MG63 (cell line): ENCODE measurements at regions not wholly inside any gene's neighbourhood (a gene's known extent, or its start where the extent isn't known, plus 50 kb on each side); places are given as distances from the start of the nearest gene placed in this dataset.
"Not testable (repeated sequence)": the region's sequence is repeated elsewhere in the genome, so short reads cannot be mapped to it uniquely, and the experiment has no call there.

Experiments used
- DNase-seq: peaks from one replicate; pipeline ENCODE4 v3.0.0-alpha.2; 2020
- H3K27me3 ChIP-seq: fragments of 250-450 bp; sonication (Bioruptor Pico); 2 replicates; pipeline ENCODE4 v1.5.1; 2020; ENCODE audit warnings: mild to moderate bottlenecking, moderate library complexity
- H3K36me3 ChIP-seq: fragments of 250-450 bp; sonication (Bioruptor Pico); 2 replicates; pipeline ENCODE4 v1.5.1; 2020; ENCODE audit warnings: mild to moderate bottlenecking, moderate library complexity
- H3K4me3 ChIP-seq: fragments of 250-450 bp; sonication (Bioruptor Pico); 2 replicates; pipeline ENCODE4 v1.5.1; 2020; ENCODE audit warnings: mild to moderate bottlenecking, moderate library complexity
- H3K9me3 ChIP-seq: fragments of 250-450 bp; sonication (Bioruptor Pico); 2 replicates; pipeline ENCODE4 v1.5.1; 2020; ENCODE audit warnings: mild to moderate bottlenecking, moderate library complexity

DNA sequence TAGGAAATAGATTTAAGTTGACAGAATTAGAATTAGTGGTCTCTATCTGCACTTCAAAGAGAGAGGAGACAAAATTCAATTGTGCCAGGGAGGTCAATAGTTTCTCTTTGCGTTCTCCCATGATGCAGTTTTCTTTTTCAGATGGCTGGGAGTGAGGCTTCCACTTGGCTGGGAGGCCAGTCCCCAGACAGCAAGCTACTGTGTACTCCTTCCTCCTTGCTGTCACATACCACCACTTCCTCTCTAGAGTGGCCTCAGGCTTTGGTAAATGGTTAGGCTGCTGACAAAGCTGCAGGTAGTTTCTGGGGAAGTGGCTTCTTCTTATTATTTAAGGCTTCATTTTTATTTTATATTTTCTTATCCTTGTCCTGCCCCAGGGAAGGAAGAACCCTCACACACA is 106.2 kb upstream of the HS3ST4 start:
- Histone ChIP-seq H3K36me3 (no peaks in the 10 kb centered on the region), H3K9me3 (no peaks in the 10 kb centered on the region), H3K4me3 (no peak overlapping the region), H3K27me3 (no peaks in the 10 kb centered on the region)
- DNase-seq = no peak

GRCh38 chr16:25580041-25580440 is 111.7 kb upstream of the HS3ST4 start:
- Histone ChIP-seq H3K27me3 (no peaks in the 10 kb centered on the region), H3K36me3 (no peaks in the 10 kb centered on the region), H3K9me3 (no peaks in the 10 kb centered on the region), H3K4me3 (no peak overlapping the region)
- no peak for DNase-seq

DNA sequence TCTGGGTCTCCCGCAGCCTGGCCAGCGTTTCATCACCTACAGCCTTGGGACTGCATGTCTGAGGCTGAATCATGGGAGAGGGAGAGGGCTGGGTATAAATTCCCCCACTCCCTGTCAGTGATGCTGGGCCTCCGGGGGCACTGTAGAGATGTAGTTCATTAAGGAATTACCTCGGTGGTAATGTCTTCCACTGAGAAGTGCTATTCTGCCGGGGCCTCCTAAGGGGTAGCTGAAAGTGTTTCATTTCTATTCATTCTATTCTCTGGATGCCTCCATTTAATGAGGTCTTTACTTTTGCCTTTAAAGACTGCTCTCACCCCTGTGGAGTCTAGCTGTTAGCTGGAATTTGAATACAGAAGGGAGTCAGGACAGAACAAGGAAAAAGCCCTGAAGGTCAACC is 116.4 kb upstream of the HS3ST4 start:
- H3K36me3 ChIP-seq = no peaks in the 10 kb centered on the region
- no peaks in the 10 kb centered on the region for H3K9me3 ChIP-seq
- H3K4me3 ChIP-seq = no peak overlapping the region
- no peaks in the 10 kb centered on the region for H3K27me3 ChIP-seq
- no peak for DNase-seq

DNA sequence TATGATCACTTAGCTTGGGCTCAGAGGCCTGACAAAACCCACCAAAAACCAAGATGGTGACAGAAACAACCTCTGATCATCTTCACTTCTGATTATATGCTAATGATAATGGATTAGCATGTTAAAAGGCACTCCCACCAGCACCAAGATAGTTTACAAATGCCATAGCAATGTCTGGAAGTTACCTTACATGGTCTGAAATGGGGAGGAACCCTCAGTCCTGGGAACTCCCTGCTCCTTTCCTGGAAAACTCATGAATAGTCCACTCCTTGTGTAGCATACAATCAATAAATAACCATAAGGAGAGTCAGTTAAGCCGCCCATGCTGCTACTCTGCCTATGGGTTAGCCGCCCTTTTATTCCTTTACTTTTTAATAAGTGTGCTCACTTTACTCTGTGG is 120.0 kb upstream of the HS3ST4 start:
- H3K9me3 ChIP-seq = no peaks in the 10 kb centered on the region
- no peak for DNase-seq
- H3K27me3 ChIP-seq = no peaks in the 10 kb centered on the region
- no peaks in the 10 kb centered on the region for H3K36me3 ChIP-seq
- H3K4me3 ChIP-seq = no peak overlapping the region

- Histone ChIP-seq H3K36me3 (no peaks in the 10 kb centered on the region), H3K9me3 (no peaks in the 10 kb centered on the region), H3K4me3 (no peak overlapping the region), H3K27me3 (no peaks in the 10 kb centered on the region)
- no peak for DNase-seq
These were observed 121.6 kb upstream of the HS3ST4 start for GRCh38 chr16:25570131-25570530.

DNA sequence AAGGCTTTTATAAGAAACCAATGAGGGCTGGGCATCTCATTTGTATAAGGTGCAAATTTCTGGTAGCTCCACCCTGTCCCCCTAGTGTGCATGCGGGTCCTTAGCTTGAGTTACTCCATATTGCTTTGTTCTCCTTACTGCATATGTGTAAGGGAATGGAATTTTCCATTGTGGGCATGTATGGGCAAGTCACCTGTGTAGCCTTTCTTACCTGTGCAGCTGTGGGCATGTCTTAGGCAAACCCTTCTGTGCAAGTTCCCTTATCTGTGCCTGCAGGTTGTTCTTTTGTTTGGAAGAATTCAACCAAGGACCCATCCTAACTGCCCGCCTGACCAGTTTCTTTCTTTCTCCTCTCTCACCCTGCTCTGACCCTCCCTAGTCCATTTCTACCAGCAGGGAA is 122.8 kb upstream of the HS3ST4 start:
- H3K4me3 ChIP-seq = no peak overlapping the region
- no peaks in the 10 kb centered on the region for H3K27me3 ChIP-seq
- no peak for DNase-seq
- no peaks in the 10 kb centered on the region for H3K9me3 ChIP-seq
- H3K36me3 ChIP-seq = no peaks in the 10 kb centered on the region

GRCh38 chr16:25566183-25566582 is 125.6 kb upstream of the HS3ST4 start:
- DNase-seq = no peak
- Histone ChIP-seq H3K4me3 (no peak overlapping the region), H3K27me3 (no peaks in the 10 kb centered on the region), H3K36me3 (no peaks in the 10 kb centered on the region), H3K9me3 (no peaks in the 10 kb centered on the region)

DNA sequence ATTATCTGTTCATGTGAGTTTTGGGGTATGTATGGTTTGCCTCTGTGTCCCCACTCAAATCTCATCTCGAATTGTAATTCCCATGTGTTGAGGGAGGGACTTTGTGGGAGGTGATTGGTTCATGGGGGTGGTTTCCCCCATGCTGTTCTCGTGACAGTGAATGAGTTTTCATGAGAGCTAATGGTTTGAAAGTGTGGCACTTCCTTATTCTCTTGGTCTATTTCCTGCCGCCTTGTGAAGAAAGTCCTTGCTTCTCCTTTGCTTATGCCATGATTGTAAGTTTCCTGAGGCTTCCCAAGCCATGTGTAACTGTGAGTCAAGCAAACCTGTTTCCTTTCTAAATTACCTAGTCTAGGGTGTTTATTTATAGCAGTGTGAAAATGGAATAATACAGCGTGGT is 128.1 kb upstream of the HS3ST4 start:
- Histone ChIP-seq H3K36me3 (no peaks in the 10 kb centered on the region), H3K4me3 (no peak overlapping the region), H3K9me3 (no peaks in the 10 kb centered on the region), H3K27me3 (no peaks in the 10 kb centered on the region)
- DNase-seq = no peak

- H3K9me3 ChIP-seq, DNase-seq, H3K27me3 ChIP-seq, H3K4me3 ChIP-seq, H3K36me3 ChIP-seq: not testable (repeated sequence)
These were observed 130.0 kb upstream of the HS3ST4 start for GRCh38 chr16:25561723-25562122.

DNA sequence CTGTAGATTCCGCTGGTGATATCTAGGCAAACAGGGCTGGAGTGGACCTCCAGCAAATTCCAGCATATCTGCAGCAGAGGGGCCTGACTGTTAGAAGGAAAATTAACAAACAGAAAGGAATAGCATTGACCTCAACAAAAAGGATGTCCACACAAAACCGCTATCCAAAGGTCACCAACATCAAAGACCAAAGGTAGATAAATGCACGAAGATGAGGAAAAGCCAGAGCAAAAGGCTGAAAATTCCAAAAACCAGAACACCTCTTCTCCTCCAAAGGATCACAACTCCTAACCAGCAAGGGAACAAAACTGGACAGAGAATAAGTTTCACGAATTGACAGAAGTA is 134.8 kb upstream of the HS3ST4 start:
- DNase-seq, H3K36me3 ChIP-seq: not testable (repeated sequence)

GRCh38 chr16:25556289-25556967 is 135.3 kb upstream of the HS3ST4 start:
- H3K9me3 ChIP-seq, DNase-seq, H3K27me3 ChIP-seq, H3K36me3 ChIP-seq, H3K4me3 ChIP-seq: not testable (repeated sequence)

More for the DNA sequence above, 134.8 kb upstream of the HS3ST4 start:
- H3K27me3 ChIP-seq, H3K9me3 ChIP-seq, H3K4me3 ChIP-seq: not testable (repeated sequence)

GRCh38 chr16:25553711-25554436 is 137.9 kb upstream of the HS3ST4 start:
- no peak for DNase-seq
- Histone ChIP-seq H3K4me3 (no peak overlapping the region), H3K9me3 (no peaks in the 10 kb centered on the region), H3K36me3 (no peaks in the 10 kb centered on the region), H3K27me3 (peaks cover 2% of the 10 kb centered on the region; the same call in 1 of the 2 replicates)

- H3K27me3 ChIP-seq = no peaks in the 10 kb centered on the region; the same call in 1 of the 2 replicates
- H3K36me3 ChIP-seq = no peaks in the 10 kb centered on the region
- H3K4me3 ChIP-seq = no peak overlapping the region
- DNase-seq = no peak
- no peaks in the 10 kb centered on the region for H3K9me3 ChIP-seq
These were observed 141.1 kb upstream of the HS3ST4 start for GRCh38 chr16:25550647-25551046.

DNA sequence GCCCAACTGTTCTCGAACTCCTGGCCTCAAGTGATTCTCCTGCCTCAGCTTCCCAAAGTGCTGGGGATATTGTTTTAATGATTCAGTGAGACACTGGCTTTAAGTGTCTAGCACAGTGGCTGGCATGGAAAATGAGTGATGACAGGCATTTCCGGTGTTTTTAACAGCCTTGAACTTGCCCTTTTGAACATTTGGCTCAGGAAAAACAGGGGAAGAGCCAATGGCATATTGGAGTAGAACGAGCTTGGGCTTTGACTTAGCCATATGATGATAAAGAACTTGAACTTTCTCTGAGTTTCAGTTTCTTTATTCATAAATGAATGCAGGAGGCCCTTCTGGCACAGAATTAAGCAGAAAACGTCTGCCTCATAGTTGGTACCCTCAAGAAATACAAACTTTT is 145.0 kb upstream of the HS3ST4 start:
- Histone ChIP-seq H3K36me3 (no peaks in the 10 kb centered on the region), H3K4me3 (no peak overlapping the region), H3K9me3 (no peaks in the 10 kb centered on the region), H3K27me3 (no peaks in the 10 kb centered on the region)
- DNase-seq = no peak

- Histone ChIP-seq H3K4me3 (no peak overlapping the region), H3K9me3 (no peaks in the 10 kb centered on the region), H3K36me3 (no peaks in the 10 kb centered on the region), H3K27me3 (no peaks in the 10 kb centered on the region)
- no peak for DNase-seq
These were observed 147.5 kb upstream of the HS3ST4 start for GRCh38 chr16:25544294-25544693.

- Histone ChIP-seq H3K9me3 (no peaks in the 10 kb centered on the region), H3K27me3 (no peaks in the 10 kb centered on the region)
- DNase-seq = no peak
These were observed 149.5 kb upstream of the HS3ST4 start for GRCh38 chr16:25542306-25542705.

DNA sequence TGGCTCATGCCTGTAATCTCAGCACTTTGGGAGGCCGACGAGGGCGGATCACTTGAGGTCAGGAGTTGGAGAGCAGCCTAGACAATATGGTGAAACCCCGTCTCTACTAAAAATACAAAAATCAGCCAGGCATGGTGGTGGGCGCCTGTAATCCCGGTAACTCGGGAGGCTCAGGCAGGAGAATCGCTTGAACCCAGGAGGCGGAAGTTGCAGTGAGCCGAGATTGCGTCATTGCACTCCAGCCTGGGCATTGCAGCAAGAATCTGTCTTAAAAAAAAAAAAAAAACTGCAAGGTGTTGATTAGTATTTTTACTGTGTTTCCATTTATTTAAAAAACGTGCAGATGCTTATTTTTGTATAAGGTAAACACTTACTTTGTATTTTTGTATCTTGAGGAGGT is 152.0 kb upstream of the HS3ST4 start:
- DNase-seq, H3K36me3 ChIP-seq, H3K9me3 ChIP-seq, H3K4me3 ChIP-seq, H3K27me3 ChIP-seq: not testable (repeated sequence)

More at GRCh38 chr16:25542306-25542705, 149.5 kb upstream of the HS3ST4 start:
- H3K36me3 ChIP-seq = no peaks in the 10 kb centered on the region
- no peak overlapping the region for H3K4me3 ChIP-seq

- no peak for DNase-seq
- H3K4me3 ChIP-seq = no peak overlapping the region
- H3K9me3 ChIP-seq = no peaks in the 10 kb centered on the region
- H3K27me3 ChIP-seq = no peaks in the 10 kb centered on the region; the same call in none of the 2 replicates
- no peaks in the 10 kb centered on the region for H3K36me3 ChIP-seq
These were observed 168.6 kb upstream of the HS3ST4 start for GRCh38 chr16:25523183-25523582.
